Heart left ventricle (tissue), 16 donors: ENCODE measurements at regions not wholly inside any gene's neighbourhood (a gene's known extent, or its start where the extent isn't known, plus 50 kb on each side); places are given as distances from the start of the nearest gene placed in this dataset.

Experiments
- ATAC-seq, 4 donors: fragments of 200-7000 bp; cut with Tn5 transposase; one replicate each; pipeline ENCODE4 v1.9.1; 2020 to 2022; ENCODE audit warnings: moderate library complexity in 4 of 4, mild to moderate bottlenecking in 3 of 4, moderate number of reproducible peaks in 1 of 4
- DNase-seq, 5 donors: peaks; one replicate each; pipeline ENCODE4 v3.0.0-alpha.2; 2020
- H3K27ac ChIP-seq, 12 donors: fragments of 200-600 bp; sonication (generic) in 4 of 12; one replicate each; pipeline versions ENCODE4 v1.5.0 to v1.8.0; 2016 to 2022; ENCODE audit warnings: mild to moderate bottlenecking in 2 of 12
- H3K27me3 ChIP-seq, 9 donors: fragments of 200-600 bp; sonication (generic) in 2 of 9; one replicate each; pipeline versions ENCODE4 v1.5.1 to v1.8.0; 2016 to 2022; ENCODE audit warnings: mild to moderate bottlenecking in 3 of 9
- H3K36me3 ChIP-seq, 9 donors: fragments of 200-600 bp; sonication (generic) in 2 of 9; one replicate each; pipeline versions ENCODE4 v1.5.0 to v1.8.0; 2018 to 2022; ENCODE audit warnings: mild to moderate bottlenecking in 2 of 9
- H3K4me1 ChIP-seq, 12 donors: fragments of 200-600 bp; sonication (generic) in 4 of 12; one replicate each; pipeline versions ENCODE4 v1.5.0 to v1.8.0; 2016 to 2022; ENCODE audit warnings: mild to moderate bottlenecking in 3 of 12
- H3K4me3 ChIP-seq, 12 donors: fragments of 200-600 bp; sonication (generic) in 4 of 12; one replicate each; pipeline versions ENCODE4 v1.5.0 to v1.8.0; 2017 to 2022; ENCODE audit warnings: mild to moderate bottlenecking in 9 of 12, moderate library complexity in 4 of 12
- H3K9me3 ChIP-seq, 12 donors: fragments of 200-600 bp; sonication (generic) in 4 of 12; one replicate each; pipeline versions ENCODE4 v1.5.0 to v1.8.0; 2016 to 2022; ENCODE audit warnings: mild to moderate bottlenecking in 1 of 12
- POLR2A ChIP-seq, 2 donors: fragments of 450-650 bp; IDR thresholded peaks; one replicate each; pipeline ENCODE4 v1.6.1; 2017; ENCODE audit warnings: antibody characterized with exemption in 2 of 2, mild to moderate bottlenecking in 2 of 2, moderate library complexity in 2 of 2
- WGBS, 4 donors: extraction: QIAGEN DNeasy Blood & Tissue Kit in 2 of 4; methylation state at CpG; one replicate each; pipeline versions ENCODE4 v1.1.5 to v1.1.7; 2013 to 2018; 5-methylcytosine and 5-hydroxymethylcytosine counted together
- intact Hi-C, 10 donors: fragments of 100-400 bp; cut with DNase I; formaldehyde crosslinking; loops; one replicate each; pipeline versions ENCODE4 v1.11.1 to v1.14.2; 2022
- TF ChIP-seq, protein P1 (sequence below), 12 donors: fragments of 200-600 bp; sonication (generic) in 4 of 12; IDR thresholded peaks; one replicate each; pipeline versions ENCODE4 v1.5.0 to v1.8.0; 2018 to 2022; ENCODE audit warnings: antibody characterized with exemption in 12 of 12, mild to moderate bottlenecking in 5 of 12
- donor health status: ischemic (EF 13 %, LVEDD 7.1; RV severe dilation, severe dysfunction).
- donor health status: healthy with polysubstance abuse.
- donor health status: DM: no; HTN: yes; CAD: no.
- donor health status: DM: no; HTN: no; CAD: no.
- donor health status: ischemic (EF 25% LVEDD 6.9; RV normal size, moderate dysfunction).
- donor health status: ischemic (EF 25% LVEDD 5.7; RV mildly dilated, moderate dysfunction).
- donor health status: healthy.
- donor health status: DM: yes; HTN: yes; CAD: no.
- donor health status: ischemic (EF 35%, LVEDD 5.7; RV mildly dilated, moderate dysfunction).
- donor health status: nonischemic (EF 11% LVEDD 7.7; RV severe dilation, severe dysfunction).
- donor health status: DM: yes; HTN: yes; CAD: no.
- donor health status: PGD.
- donor health status: ischemic (EF 29% LVEDD 5.4; RV normal size, mild dysfunction).
- donor health status: nonischemic (EF 23%, LVEDD 6.1; RV moderate dilation, normal function).

DNA sequence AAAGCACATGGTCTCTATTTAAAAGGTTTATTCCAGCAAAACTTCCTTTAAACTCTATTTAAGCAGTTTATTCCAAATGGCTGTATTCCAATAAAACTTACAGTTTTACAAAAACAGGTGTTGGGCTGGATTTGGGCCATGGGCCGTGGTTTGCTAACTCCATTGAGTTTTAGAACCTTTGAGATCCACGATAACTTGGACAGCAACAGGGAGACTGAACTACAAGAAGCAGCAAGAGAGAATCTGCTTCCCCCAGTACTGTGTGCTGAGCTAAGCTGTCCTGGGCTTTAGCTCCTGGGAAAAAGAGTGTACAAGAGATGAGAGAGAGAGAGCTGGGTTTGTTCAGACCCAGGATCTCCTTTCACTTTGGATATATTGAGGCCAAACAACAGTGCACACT is 204.0 kb upstream of the CELF2 start:
- Histone ChIP-seq H3K9me3 (no peaks in the 10 kb centered on the region), H3K4me3 (no peak overlapping the region), H3K27ac (peak overlapping the region in 2 of 12 donors; percentile 18 to 52), H3K4me1 (peaks cover 0 to 14% (median 0%) of the 10 kb centered on the region in 12 donors), H3K36me3 (no peaks in the 10 kb centered on the region), H3K27me3 (no peaks in the 10 kb centered on the region)
- TF ChIP-seq POLR2A (IDR thresholded peaks at IDR 0.05), result no peak
- TF ChIP-seq, protein P1, sequence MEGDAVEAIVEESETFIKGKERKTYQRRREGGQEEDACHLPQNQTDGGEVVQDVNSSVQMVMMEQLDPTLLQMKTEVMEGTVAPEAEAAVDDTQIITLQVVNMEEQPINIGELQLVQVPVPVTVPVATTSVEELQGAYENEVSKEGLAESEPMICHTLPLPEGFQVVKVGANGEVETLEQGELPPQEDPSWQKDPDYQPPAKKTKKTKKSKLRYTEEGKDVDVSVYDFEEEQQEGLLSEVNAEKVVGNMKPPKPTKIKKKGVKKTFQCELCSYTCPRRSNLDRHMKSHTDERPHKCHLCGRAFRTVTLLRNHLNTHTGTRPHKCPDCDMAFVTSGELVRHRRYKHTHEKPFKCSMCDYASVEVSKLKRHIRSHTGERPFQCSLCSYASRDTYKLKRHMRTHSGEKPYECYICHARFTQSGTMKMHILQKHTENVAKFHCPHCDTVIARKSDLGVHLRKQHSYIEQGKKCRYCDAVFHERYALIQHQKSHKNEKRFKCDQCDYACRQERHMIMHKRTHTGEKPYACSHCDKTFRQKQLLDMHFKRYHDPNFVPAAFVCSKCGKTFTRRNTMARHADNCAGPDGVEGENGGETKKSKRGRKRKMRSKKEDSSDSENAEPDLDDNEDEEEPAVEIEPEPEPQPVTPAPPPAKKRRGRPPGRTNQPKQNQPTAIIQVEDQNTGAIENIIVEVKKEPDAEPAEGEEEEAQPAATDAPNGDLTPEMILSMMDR (IDR thresholded peaks at IDR 0.05), result no peak
- ATAC-seq (no peak), DNase-seq (no peak)
- WGBS, 4 donors, result 45 to 84% (median 58%) methylated on average over 2 of the region's 2 CpGs
- intact Hi-C loops, result loop anchor here in 2 of 10 donors (10.0 kb wide), 2 partner anchors 201 to 351 kb away; partner anchors contain the start of gene CELF2 (in 1 of the 2)

GRCh38 chr10:10814069-10814468 is 203.6 kb upstream of the CELF2 start:
- Histone ChIP-seq H3K27me3 (no peaks in the 10 kb centered on the region), H3K9me3 (no peaks in the 10 kb centered on the region), H3K27ac (peak overlapping the region in 2 of 12 donors; percentile 18 to 52), H3K36me3 (no peaks in the 10 kb centered on the region), H3K4me1 (peaks cover 0 to 14% (median 0%) of the 10 kb centered on the region in 12 donors), H3K4me3 (no peak overlapping the region)
- 73 to 93% (median 88%) methylated on average over 2 of the region's 2 CpGs for WGBS, 4 donors
- TF ChIP-seq, protein P1 (IDR thresholded peaks at IDR 0.05), result no peak
- TF ChIP-seq POLR2A (IDR thresholded peaks at IDR 0.05), result no peak
- DNase-seq, result no peak
- intact Hi-C loops, result loop anchor here in 2 of 10 donors (10.0 kb wide), 2 partner anchors 201 to 351 kb away; partner anchors contain the start of gene CELF2 (in 1 of the 2)
- peak in 1 of 4 donors; percentile 23 for ATAC-seq

DNA sequence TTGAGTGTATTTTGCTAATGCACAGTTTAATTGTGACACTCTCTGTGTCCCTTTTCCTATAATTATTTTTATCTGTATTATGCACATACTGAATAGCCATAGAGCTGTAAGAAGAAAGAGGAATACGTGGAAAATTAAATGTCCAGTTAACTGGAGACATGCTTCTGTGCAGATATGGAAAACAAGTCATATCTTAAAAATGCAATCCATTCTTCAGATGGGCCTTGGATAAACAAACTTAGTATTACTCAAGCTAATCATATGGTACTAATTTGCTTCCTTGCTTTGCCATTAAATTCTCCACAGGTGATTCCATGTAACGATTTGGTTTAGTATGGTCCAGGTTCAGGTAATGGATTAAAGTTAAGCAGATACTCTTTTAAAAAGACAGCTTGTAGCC is 201.2 kb upstream of the CELF2 start:
- WGBS, 4 donors, result 85 to 92% (median 89%) methylated on average over 2 of the region's 2 CpGs
- intact Hi-C loops, result loop anchor here in 2 of 10 donors (10.0 kb wide), 2 partner anchors 198 to 348 kb away; partner anchors contain the start of gene CELF2 (in 1 of the 2)
- no peak overlapping the region for H3K4me3 ChIP-seq

DNA sequence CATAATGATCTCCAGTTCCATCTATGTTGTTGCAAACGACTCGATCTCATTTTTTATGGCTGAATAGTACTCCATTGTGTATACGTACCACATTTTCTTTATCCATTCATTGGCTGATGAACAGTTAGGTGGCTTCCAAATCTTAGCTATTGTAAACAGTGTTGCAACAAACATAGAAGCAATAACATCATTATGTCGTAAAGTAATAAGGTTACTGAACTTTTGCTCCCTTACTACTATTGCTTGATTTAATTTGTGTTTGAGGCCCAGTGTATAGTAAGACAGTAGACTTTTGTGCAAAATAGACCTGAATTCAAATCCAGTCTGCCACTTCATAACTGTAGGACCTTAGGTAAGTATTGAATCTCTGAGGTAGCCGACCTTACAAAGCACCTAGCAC is 200.1 kb upstream of the CELF2 start:
- H3K4me1 ChIP-seq, result peaks cover 0 to 27% (median 9%) of the 10 kb centered on the region in 12 donors

More for the DNA sequence above, 201.2 kb upstream of the CELF2 start:
- no peaks in the 10 kb centered on the region for H3K36me3 ChIP-seq
- peaks cover 0 to 19% (median 0%) of the 10 kb centered on the region in 12 donors for H3K4me1 ChIP-seq
- ATAC-seq (no peak), DNase-seq (no peak)
- H3K27ac ChIP-seq, result no peak overlapping the region
- no peaks in the 10 kb centered on the region for H3K9me3 ChIP-seq
- no peak for TF ChIP-seq POLR2A (IDR thresholded peaks at IDR 0.05)
- TF ChIP-seq, protein P1 (IDR thresholded peaks at IDR 0.05), result no peak
- H3K27me3 ChIP-seq, result no peaks in the 10 kb centered on the region

More for the DNA sequence above, 200.1 kb upstream of the CELF2 start:
- Histone ChIP-seq H3K27me3 (no peaks in the 10 kb centered on the region), H3K36me3 (no peaks in the 10 kb centered on the region), H3K27ac (peak overlapping the region in 8 of 12 donors; percentile 9 to 67 (median 31)), H3K9me3 (no peaks in the 10 kb centered on the region), H3K4me3 (no peak overlapping the region)
- intact Hi-C loops, result loop anchor here in 2 of 10 donors (10.0 kb wide), 2 partner anchors 197 to 347 kb away; partner anchors contain the start of gene CELF2 (in 1 of the 2)
- TF ChIP-seq, protein P1 (IDR thresholded peaks at IDR 0.05), result no peak
- no peak for TF ChIP-seq POLR2A (IDR thresholded peaks at IDR 0.05)
- DNase-seq (no peak), ATAC-seq (no peak)
- 74 to 86% (median 76%) methylated on average over 5 of the region's 5 CpGs for WGBS, 4 donors
